ENCODE measurements at regions not wholly inside any gene's neighbourhood (a gene's known extent, or its start where the extent isn't known, plus 50 kb on each side); places are given as distances from the start of the nearest gene placed in this dataset.

DNA sequence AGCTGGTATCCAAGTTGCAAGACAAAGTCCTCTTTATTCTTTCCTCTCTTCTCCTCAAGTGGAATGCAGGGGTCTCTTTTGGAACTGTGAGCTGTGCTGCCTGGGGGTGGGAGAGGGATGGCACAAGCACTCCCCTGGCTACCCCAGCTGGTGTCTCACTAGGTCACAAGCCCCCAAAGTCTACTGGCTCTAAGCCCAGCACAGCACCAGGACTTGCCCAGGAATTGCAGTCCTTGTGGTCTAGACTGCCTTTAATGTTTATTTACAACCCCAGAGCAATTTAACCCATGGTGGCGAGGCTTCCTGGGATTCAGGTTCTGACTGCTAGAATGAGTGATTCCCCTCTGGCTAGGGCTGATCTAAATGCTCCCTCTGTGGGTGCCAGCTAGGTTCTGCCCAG lies 199.0 kb upstream of the STK17B start:
- Histone ChIP-seq H3K27ac (ENCODE audit: low read depth, low read length, poor library complexity, severe bottlenecking) (no peak overlapping the region), H3K36me3 (ENCODE audit: insufficient read depth, low read length) (no peaks in the 10 kb centered on the region), H2AFZ (ENCODE audit: low read length) (no peak overlapping the region), H3K4me3 (ENCODE audit: low read depth, low read length, poor library complexity, severe bottlenecking) (no peak overlapping the region), H3F3A (ENCODE audit: insufficient read depth, low read length) (no peaks in the 10 kb centered on the region), H3K79me2 (ENCODE audit: insufficient read depth, low read length) (no peaks in the 10 kb centered on the region), H3K4me2 (ENCODE audit: low read length) (no peak overlapping the region), H3K9me2 (ENCODE audit: low read depth, low read length) (no peaks in the 10 kb centered on the region), H4K20me1 (ENCODE audit: insufficient read depth, low read length) (no peaks in the 10 kb centered on the region), H3K27me3 (ENCODE audit: insufficient read depth, low read length) (no peaks in the 10 kb centered on the region), H3K9ac (ENCODE audit: low read length) (no peak overlapping the region), H3K4me1 (ENCODE audit: insufficient read depth, low read length, severe bottlenecking) (no peaks in the 10 kb centered on the region), H3K9me3 (ENCODE audit: low read length) (no peaks in the 10 kb centered on the region)
- TF ChIP-seq, protein P1, sequence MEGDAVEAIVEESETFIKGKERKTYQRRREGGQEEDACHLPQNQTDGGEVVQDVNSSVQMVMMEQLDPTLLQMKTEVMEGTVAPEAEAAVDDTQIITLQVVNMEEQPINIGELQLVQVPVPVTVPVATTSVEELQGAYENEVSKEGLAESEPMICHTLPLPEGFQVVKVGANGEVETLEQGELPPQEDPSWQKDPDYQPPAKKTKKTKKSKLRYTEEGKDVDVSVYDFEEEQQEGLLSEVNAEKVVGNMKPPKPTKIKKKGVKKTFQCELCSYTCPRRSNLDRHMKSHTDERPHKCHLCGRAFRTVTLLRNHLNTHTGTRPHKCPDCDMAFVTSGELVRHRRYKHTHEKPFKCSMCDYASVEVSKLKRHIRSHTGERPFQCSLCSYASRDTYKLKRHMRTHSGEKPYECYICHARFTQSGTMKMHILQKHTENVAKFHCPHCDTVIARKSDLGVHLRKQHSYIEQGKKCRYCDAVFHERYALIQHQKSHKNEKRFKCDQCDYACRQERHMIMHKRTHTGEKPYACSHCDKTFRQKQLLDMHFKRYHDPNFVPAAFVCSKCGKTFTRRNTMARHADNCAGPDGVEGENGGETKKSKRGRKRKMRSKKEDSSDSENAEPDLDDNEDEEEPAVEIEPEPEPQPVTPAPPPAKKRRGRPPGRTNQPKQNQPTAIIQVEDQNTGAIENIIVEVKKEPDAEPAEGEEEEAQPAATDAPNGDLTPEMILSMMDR (IDR thresholded peaks at IDR 0.05; ENCODE audit: low read length) = no peak

DNA sequence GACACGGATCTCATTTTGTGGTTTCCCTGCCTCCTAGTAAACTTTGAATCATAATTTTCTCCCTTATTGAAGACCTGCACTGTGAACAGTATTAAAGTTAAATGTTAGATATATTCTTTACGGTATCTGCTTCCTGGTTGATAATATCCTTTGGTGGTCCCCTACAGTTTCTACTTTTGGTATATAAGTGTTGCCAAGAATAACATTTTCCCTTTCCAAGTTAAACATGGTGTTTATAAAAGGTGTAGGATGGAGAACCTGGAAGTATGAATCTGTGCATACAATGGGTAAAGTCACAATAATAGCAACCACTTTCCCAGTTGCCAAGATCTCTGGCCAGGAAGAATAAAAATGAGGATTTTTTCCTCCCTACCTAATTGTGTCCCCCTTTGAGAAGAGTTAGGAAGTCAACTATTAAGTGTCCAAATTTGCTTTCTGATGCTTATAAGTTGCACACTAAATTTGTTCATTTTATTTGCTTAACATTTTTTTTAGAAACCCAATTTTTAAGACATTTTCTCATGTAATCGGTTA lies 201.0 kb upstream of the STK17B start:
- no peak overlapping the region for H3K4me3 ChIP-seq (ENCODE audit: low read depth, low read length, poor library complexity, severe bottlenecking)
- H3K4me2 ChIP-seq (ENCODE audit: low read length) = no peak overlapping the region
- no peak for TF ChIP-seq EZH2 (IDR thresholded peaks at IDR 0.05; ENCODE audit: borderline replicate concordance, low read length)
- TF ChIP-seq, protein P1 (IDR thresholded peaks at IDR 0.05; ENCODE audit: low read length) = no peak
- no peaks in the 10 kb centered on the region for H3F3A ChIP-seq (ENCODE audit: insufficient read depth, low read length)
- H3K9me2 ChIP-seq (ENCODE audit: low read depth, low read length) = no peaks in the 10 kb centered on the region
- H2AFZ ChIP-seq (ENCODE audit: low read length) = no peak overlapping the region
- no peaks in the 10 kb centered on the region for H4K20me1 ChIP-seq (ENCODE audit: insufficient read depth, low read length)
- H3K4me1 ChIP-seq (ENCODE audit: insufficient read depth, low read length, severe bottlenecking) = no peaks in the 10 kb centered on the region
- H3K27ac ChIP-seq (ENCODE audit: low read depth, low read length, poor library complexity, severe bottlenecking) = no peak overlapping the region
- H3K9me3 ChIP-seq (ENCODE audit: low read length) = no peaks in the 10 kb centered on the region
- H3K27me3 ChIP-seq (ENCODE audit: insufficient read depth, low read length) = no peaks in the 10 kb centered on the region
- no peaks in the 10 kb centered on the region for H3K79me2 ChIP-seq (ENCODE audit: insufficient read depth, low read length)
- H3K36me3 ChIP-seq (ENCODE audit: insufficient read depth, low read length) = no peaks in the 10 kb centered on the region
- H3K9ac ChIP-seq (ENCODE audit: low read length) = no peak overlapping the region

DNA sequence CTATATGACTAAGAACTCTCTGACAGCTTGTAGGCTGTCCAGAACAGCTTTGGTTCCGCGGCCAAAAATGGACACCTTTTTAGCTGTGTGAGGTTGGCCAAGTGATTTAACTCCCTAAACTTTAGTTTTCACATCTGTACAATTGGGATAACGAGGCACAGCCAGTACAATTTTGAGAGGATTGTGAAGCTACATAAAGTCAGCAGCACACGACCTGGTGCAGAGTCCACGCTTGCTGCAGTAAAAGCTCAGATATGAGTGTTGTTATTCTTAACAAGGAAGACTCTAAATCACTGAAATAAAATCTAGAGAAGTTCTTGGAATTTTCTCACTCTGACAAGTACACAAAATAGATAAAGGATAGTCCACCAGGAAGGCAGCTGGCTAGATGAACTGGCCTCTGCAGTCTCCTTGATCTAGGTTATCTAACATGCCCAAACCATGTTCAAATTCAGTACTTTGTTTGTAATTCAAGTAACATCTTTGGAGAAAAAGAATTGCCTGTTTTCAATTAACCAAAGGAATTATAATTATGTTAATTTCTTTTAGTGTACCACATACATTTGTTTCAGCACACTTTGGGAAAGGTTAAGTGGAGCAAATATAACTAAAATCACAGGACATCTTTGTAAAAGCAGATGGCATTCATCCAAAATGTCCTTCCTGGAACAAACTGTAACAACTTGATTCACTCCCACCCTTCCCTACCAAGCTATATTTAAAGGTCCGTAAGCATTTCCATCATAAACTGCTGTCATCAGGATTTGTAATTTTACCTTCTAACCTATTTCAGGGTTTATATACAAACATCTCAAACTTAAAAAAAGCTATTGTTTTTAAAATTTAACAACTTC lies 201.7 kb upstream of the STK17B start:
- TF ChIP-seq EZH2 (IDR thresholded peaks at IDR 0.05; ENCODE audit: borderline replicate concordance, low read length) = no peak
- TF ChIP-seq, protein P1 (IDR thresholded peaks at IDR 0.05; ENCODE audit: low read length) = no peak
- Histone ChIP-seq H3K9me3 (ENCODE audit: low read length) (no peaks in the 10 kb centered on the region), H3K4me1 (ENCODE audit: insufficient read depth, low read length, severe bottlenecking) (no peaks in the 10 kb centered on the region), H3K9me2 (ENCODE audit: low read depth, low read length) (no peaks in the 10 kb centered on the region), H4K20me1 (ENCODE audit: insufficient read depth, low read length) (no peaks in the 10 kb centered on the region), H3K36me3 (ENCODE audit: insufficient read depth, low read length) (no peaks in the 10 kb centered on the region), H3F3A (ENCODE audit: insufficient read depth, low read length) (no peaks in the 10 kb centered on the region), H3K4me2 (ENCODE audit: low read length) (no peak overlapping the region), H3K27ac (ENCODE audit: low read depth, low read length, poor library complexity, severe bottlenecking) (no peak overlapping the region), H3K4me3 (ENCODE audit: low read depth, low read length, poor library complexity, severe bottlenecking) (no peak overlapping the region), H3K79me2 (ENCODE audit: insufficient read depth, low read length) (no peaks in the 10 kb centered on the region), H3K9ac (ENCODE audit: low read length) (no peak overlapping the region), H3K27me3 (ENCODE audit: insufficient read depth, low read length) (no peaks in the 10 kb centered on the region), H2AFZ (ENCODE audit: low read length) (no peak overlapping the region)

All from OCI-LY1 (cell line).